Urinary bladder (tissue), 3 donors: ENCODE measurements at regions not wholly inside any gene's neighbourhood (a gene's known extent, or its start where the extent isn't known, plus 50 kb on each side); places are given as distances from the start of the nearest gene placed in this dataset.
"Not testable (repeated sequence)": the region's sequence is repeated elsewhere in the genome, so short reads cannot be mapped to it uniquely, and the experiment has no call there.

Experiments used
- DNase-seq: peaks from one replicate; pipeline ENCODE4 v3.0.0-alpha.2; 2015; ENCODE audit errors: extremely low spot score
- H3K27ac ChIP-seq: one replicate; pipeline ENCODE4 v1.5.1; 2013; ENCODE audit warnings: low read depth, mild to moderate bottlenecking, moderate library complexity
- H3K36me3 ChIP-seq: one replicate; pipeline ENCODE4 v1.6.1; 2013; ENCODE audit warnings: mild to moderate bottlenecking, moderate library complexity; ENCODE audit not compliant: insufficient read depth
- H3K4me1 ChIP-seq: one replicate; pipeline ENCODE4 v1.6.1; 2013; ENCODE audit warnings: mild to moderate bottlenecking, moderate library complexity; ENCODE audit not compliant: insufficient read depth
- H3K4me3 ChIP-seq: one replicate; pipeline ENCODE4 v1.5.1; 2013; ENCODE audit warnings: low read depth, low read length
- WGBS: extraction: QIAGEN DNeasy Blood & Tissue Kit; methylation state at CpG from one replicate; pipeline ENCODE4 v1.1.7; 2013; 5-methylcytosine and 5-hydroxymethylcytosine counted together
- donor health status: healthy with polysubstance abuse.
- donor health status: healthy.

DNA sequence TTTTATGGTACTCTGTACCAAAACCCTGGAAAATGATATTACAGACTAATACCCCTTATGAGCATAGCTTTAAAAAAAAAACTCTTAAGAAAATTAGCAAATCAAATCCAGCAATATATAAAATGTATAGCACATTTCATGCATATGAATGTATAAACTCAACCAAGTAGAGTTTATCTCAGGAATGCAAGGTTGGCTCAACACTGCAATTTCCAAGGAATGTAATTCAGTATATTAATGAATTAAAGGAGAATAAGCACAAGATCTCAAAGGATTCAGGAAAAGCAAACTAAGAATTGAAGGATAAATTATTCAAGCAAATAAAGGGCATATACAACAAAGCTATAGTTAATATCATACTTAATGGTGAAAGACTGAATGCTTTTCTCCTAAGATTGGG lies 61.9 kb upstream of the RPL38 start:
- Histone ChIP-seq H3K4me1 (no peaks in the 10 kb centered on the region), H3K36me3 (no peaks in the 10 kb centered on the region), H3K27ac (no peak overlapping the region), H3K4me3 (no peak overlapping the region)
- DNase-seq: no peak

DNA sequence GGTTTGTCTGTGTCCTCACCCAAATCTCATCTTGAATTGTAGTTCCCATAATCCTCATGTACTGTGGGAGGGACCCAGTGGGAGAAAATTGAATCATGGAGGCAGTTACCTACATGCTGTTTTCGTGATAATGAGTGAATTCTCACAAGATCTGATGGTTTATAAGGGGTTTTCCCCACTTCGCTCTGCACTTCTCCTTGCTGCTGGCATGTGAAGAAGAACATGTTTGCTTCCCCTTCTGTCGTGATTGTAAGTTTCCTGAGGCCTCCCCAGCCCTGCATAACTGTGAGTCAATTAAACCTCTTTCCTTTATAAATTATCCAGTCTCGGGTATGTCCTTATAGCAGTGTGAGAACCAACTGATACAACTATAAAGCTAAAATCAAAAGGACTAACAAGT lies 60.2 kb upstream of the RPL38 start:
- H3K27ac ChIP-seq: not testable (repeated sequence)

DNA sequence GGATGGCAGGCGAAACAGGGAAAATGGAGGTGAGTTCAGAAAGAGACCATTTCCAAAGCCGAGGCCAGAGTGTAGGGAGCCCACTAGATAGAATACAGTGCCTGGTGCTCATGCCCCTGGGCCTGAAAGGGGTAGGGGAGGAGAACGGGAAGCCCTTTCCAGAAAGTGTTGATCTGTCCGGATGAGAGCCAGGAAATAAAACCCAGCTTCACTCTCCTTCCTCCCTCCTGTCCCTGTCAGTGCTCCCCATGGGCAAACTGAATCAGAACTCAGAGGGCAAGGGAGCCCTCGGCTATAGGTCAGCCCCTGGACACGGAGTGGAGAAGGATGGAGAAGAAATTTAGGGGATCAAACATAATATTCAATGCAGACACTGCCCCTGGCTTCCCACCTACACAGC lies 57.7 kb upstream of the RPL38 start:
- H3K4me3 ChIP-seq: no peak overlapping the region
- WGBS: 47% methylated on average over 6 of the region's 6 CpGs
- no peak for DNase-seq
- H3K27ac ChIP-seq: no peak overlapping the region
- H3K4me1 ChIP-seq: no peaks in the 10 kb centered on the region
- no peaks in the 10 kb centered on the region for H3K36me3 ChIP-seq

More for the DNA sequence above, 60.2 kb upstream of the RPL38 start:
- not testable (repeated sequence) for H3K4me1 ChIP-seq, DNase-seq, H3K36me3 ChIP-seq, H3K4me3 ChIP-seq
- 73% methylated on average over 4 of the region's 4 CpGs for WGBS

DNA sequence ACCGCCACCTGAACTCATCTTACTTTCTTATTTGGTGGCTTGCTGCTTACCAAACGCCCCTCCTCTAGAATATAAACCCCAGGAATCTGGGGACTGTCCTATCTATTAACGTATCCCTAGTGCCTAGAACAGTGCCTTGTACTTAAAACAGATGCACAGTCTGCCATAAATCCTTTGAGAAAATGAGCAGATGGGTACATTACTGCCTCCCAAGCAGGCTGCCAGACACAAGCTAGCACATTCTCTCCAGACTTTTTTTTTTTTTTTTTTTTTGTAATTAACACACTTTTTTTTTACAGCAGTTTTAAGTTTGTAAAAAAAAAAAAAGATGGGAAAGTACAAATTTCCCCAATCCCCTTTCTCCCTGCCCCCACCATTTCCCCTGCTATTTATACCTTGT lies 57.3 kb upstream of the RPL38 start:
- 65% methylated on average over 3 of the region's 3 CpGs for WGBS
- DNase-seq: no peak
- no peak overlapping the region for H3K27ac ChIP-seq
- no peaks in the 10 kb centered on the region for H3K4me1 ChIP-seq
- no peaks in the 10 kb centered on the region for H3K36me3 ChIP-seq
- H3K4me3 ChIP-seq: no peak overlapping the region

DNA sequence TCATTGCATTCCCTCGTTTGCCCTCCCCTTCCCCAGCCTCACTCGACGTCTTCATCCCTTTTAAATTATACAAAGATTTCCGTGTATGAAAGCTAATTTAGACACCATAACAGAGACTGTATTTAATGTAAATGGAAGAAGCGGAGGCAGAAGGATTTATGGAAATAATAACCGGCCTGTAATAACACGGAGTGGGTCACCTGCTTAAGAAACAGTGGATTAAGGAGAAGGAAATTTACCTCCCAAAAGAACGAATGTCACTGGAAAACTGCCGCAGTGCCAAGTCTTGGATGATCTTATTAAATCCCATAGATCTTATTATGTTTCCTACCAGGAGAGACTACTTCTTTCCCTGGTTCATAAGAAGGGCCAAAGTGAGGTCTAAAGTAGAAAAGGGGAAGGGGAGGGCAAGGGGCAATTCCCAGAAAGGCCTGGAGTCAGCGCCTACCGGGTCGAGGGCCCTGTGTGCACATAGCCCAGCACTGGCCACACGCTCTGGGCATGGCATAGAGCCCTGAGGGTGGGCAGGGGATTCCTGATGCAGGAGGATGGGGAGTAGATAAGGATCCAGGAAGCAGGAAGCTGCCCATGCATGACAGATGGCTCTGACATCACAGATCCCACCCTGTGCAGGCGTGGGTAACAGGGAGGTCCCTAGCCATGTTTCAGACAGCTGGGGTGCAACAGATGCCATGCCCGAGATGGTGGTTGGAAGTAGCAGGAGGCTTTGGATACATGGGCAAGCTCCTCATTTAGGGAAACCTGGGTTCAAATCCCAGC lies 56.2 kb upstream of the RPL38 start:
- Histone ChIP-seq H3K36me3 (no peaks in the 10 kb centered on the region), H3K27ac (no peak overlapping the region), H3K4me3 (no peak overlapping the region), H3K4me1 (no peaks in the 10 kb centered on the region)
- DNase-seq: no peak
- 72% methylated on average over 15 of the region's 15 CpGs for WGBS

DNA sequence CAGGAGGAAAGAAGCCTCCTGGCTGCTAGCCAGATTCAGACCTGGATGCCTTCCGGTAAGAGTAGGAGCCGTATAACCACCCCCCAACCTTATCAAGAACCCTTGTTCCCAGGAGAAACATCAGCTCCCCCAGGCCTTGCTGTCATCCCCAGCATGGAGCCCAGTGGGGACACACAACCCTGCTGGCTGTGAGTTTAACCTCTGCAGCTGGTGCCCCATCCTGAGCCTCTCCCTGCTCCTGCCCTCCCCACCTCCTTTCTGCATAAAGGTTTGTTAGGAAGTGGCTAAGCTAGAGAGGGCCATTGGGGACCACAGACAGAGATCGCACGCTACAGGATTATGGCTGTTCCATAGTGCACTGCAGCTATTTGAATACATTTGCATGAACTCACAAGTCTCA lies 55.5 kb upstream of the RPL38 start:
- Histone ChIP-seq H3K36me3 (no peaks in the 10 kb centered on the region), H3K27ac (no peak overlapping the region), H3K4me1 (no peaks in the 10 kb centered on the region), H3K4me3 (no peak overlapping the region)
- WGBS: 62% methylated on average over 4 of the region's 4 CpGs
- no peak for DNase-seq

DNA sequence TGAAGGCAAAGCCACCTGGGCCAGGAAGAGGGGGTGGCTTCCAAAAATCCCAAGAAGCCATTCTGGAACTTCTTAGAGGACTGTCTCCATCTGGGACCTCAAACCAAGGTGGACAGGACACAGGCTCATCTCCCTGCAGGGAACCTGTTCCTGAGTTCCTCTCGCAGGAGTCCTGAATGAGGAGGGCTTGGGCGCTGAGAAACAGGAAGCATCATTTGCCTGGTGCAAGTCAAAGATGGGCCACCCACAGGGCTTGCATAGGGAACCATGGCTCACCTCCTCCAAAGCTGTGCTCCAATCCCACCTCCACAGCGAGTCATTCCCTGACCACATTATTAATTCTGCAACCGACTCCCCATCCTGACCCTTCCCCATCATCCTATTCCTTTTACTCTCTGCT lies 55.0 kb upstream of the RPL38 start:
- no peaks in the 10 kb centered on the region for H3K4me1 ChIP-seq
- 90% methylated on average over 4 of the region's 4 CpGs for WGBS
- no peak for DNase-seq
- H3K36me3 ChIP-seq: no peaks in the 10 kb centered on the region
- H3K4me3 ChIP-seq: no peak overlapping the region
- no peak overlapping the region for H3K27ac ChIP-seq

DNA sequence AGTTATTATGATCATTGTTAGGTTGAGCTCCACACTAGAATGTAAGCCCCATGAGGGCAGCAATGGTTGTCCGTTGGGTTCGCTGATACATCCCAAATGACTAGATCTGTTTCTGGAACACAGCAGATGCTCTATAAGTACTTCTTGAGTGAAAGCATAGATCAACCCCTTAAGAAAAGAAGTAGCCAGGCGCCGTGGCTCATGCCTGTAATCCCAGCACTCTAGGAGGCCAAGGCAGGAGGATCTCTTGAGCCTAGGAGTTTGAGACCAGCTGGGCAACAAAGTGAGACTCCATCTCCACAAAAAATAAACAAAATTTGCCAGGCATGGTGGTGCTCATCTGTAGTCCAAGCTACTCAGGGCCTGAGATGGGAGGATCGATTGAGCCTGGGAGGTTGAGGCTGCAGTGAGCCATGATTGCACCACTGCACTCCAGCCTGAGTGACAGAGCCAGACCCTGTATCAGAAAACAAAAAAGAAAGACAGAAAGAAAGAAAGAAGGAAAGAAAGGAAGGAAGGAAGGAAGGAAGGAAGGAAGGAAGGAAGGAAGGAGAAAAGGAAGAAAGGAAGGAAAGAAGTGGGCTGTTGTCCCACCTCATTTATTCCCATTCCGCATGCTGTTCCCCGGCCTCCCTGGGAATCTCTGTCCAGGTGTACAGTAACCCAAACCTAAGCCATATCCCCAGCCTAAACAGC lies 54.4 kb upstream of the RPL38 start:
- Histone ChIP-seq H3K27ac (no peak overlapping the region), H3K4me1 (no peaks in the 10 kb centered on the region), H3K4me3 (no peak overlapping the region), H3K36me3 (no peaks in the 10 kb centered on the region)
- DNase-seq: no peak
- WGBS: 86% methylated on average over 7 of the region's 7 CpGs

DNA sequence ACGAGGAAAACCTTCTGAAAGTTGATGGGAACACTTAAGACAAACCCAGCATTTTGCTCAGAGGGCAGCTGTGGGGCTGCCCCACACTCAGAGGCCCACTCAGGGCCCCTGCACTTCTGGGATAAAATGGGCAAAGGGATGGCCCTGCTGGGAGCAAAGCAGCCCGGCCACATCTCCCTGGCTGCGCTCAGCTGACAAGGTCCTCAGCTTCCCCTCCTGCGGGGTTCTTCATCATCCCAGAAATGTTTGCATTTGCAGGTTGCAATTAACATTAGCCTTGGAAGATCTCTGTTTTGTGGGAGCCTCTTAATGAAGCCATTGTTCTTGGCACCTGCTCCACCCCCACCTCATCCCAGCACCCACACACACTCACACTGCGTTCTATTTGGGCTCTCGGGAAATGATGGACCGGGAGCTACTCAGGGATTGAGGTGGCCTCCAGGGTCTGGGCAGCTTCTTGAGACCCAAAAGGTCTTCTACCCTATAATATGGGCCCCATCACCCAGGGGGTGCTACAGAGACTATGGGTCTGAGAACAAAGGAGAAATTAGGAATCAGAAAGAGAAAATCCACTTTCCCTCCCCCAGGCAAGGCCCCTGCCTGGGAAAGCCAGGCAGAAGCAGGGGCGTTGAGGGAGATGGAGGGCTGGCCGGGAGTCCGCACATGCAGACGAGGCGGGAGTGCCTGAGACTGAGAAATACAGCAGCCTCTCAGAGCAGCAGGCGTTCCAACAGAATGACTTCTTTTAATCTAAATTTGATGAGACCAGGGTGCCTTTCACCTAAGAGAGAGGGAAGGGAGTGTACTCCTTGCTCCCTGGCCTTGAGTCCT lies 53.7 kb upstream of the RPL38 start:
- Histone ChIP-seq H3K27ac (no peak overlapping the region), H3K36me3 (no peaks in the 10 kb centered on the region), H3K4me3 (no peak overlapping the region), H3K4me1 (no peaks in the 10 kb centered on the region)
- 72% methylated on average over 13 of the region's 13 CpGs for WGBS
- no peak for DNase-seq

DNA sequence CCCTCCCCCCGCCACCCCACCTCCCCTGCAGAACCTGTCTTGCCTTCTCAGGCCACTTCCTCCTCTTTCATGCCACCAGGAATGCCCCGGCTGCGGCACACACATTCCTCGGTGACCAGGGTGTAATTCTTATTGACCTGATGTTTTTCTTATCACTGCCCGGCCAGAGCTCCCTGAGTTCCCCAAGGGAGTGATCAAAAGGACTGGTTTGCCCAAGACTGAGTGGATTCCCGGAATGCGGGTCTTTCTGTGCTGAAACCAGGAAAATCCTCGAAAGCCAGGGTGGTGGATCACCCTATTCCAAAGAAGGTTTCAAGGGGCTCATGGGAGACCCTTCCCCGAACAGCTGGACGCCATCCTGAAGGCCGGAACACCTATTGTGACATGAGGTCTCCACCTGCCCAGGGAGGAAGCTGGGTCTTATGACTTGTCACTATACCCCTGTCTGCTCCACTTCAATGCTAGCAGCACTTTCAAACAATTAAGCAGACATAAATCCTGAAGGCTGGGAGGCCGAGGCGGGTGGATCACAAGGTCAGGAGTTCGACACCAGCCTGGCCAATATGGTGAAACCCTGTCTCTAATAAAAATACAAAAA lies 53.0 kb upstream of the RPL38 start:
- H3K36me3 ChIP-seq: no peaks in the 10 kb centered on the region
- H3K4me1 ChIP-seq: no peaks in the 10 kb centered on the region
- DNase-seq: no peak
- H3K27ac ChIP-seq: no peak overlapping the region
- 69% methylated on average over 14 of the region's 14 CpGs for WGBS
- H3K4me3 ChIP-seq: no peak overlapping the region

DNA sequence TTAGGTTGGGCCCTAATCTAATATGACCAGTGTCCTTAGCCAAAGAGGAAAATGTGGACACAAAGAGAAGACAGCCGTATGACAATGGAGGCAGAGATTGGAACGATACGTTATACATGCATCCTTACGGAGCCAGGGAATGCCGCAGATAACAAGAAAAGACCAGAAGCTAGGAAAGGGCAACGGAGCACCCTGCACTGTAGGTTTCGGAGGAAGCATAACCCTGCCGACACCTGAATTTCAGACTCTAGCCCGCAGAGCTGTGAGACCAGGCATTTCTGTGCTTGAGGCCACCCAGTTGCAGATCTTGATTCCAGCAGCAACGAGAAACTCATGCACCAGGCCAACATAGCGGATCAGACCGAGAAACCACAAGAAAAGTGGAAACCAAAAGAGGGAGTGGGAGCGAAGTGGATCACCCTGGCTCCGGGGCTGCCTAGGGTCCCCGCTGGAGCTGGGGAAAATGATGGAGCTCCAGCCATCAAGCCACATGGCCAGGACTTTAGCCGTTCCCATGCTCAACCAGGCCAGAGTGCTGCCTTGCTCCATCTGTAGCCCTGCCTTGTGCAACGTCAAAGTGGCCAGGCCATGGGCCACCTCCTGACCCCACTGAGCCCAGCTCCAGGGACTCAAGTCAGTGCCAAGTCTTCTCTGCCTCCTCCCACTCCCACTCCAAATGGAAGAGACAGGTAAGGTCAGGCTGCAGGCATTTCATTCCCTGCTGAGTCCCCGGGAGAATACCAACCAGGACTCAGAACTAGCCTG lies 51.7 kb upstream of the RPL38 start:
- no peak overlapping the region for H3K4me3 ChIP-seq
- no peak for DNase-seq
- WGBS: 93% methylated on average over 18 of the region's 18 CpGs

DNA sequence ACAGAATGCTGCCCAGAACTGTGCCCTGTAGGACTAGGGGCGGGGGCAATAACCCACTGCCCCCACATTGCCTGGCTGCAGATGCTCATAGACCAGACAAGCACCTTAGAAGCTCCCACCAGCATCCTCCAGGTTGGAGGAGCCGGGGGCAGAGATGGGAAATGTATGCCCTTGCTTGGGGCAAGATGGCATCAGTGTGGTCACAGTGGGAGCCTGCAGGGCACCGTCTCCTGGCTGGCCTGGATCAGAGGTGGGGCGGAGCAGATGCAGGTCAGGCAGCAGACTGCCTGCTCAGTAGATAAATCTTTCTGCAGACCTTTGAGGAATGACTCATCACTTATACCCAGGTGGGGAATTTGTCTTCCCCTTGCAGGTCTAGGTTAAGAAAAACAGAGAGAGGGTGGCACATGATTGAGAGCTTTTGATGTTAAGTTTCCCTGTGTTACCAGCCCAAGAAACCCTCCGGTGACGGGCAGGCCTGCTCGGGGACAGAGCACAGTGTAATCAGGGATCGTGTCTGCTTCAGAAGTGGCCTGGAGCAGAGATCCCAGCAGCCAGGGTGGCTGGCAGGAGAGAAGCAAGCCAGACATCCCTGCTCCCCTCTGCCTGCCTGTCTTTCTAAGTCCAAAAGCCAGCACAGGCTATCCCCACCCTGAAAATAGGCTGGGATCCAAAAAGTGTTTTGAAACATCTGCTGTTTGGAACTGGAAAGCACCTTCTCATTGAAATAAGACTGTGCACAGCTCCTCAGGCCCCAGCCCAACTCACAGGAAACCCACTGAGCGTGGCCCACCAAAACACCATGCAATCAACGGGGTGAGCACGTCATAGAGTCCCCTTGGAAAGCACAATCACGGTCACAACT lies 50.7 kb upstream of the RPL38 start:
- no peak for DNase-seq
- Histone ChIP-seq H3K4me3 (no peak overlapping the region), H3K36me3 (no peaks in the 10 kb centered on the region), H3K4me1 (no peaks in the 10 kb centered on the region), H3K27ac (no peak overlapping the region)
- WGBS: 51% methylated on average over 12 of the region's 12 CpGs

More for the DNA sequence above, 51.7 kb upstream of the RPL38 start:
- no peak overlapping the region for H3K27ac ChIP-seq
- no peaks in the 10 kb centered on the region for H3K36me3 ChIP-seq
- H3K4me1 ChIP-seq: no peaks in the 10 kb centered on the region
